Spinal cord (tissue), 9 donors: ENCODE measurements at regions not wholly inside any gene's neighbourhood (a gene's known extent, or its start where the extent isn't known, plus 50 kb on each side); places are given as distances from the start of the nearest gene placed in this dataset.

Experiments
- DNase-seq, 6 donors: peaks; one replicate each; pipeline versions ENCODE4 v3.0.0 to v3.0.0-alpha.2; 2013 to 2015; ENCODE audit warnings: low spot score in 6 of 6, low read depth in 4 of 6
- H3K27ac ChIP-seq: one replicate; pipeline ENCODE4 v1.5.1; 2013; ENCODE audit warnings: low read depth, low read length, control low read depth
- H3K27me3 ChIP-seq: one replicate; pipeline ENCODE4 v1.6.1; 2013; ENCODE audit warnings: low read length; ENCODE audit not compliant: control insufficient read depth, insufficient read depth
- H3K36me3 ChIP-seq: one replicate; pipeline ENCODE4 v1.6.1; 2013; ENCODE audit warnings: low read length; ENCODE audit not compliant: control insufficient read depth, insufficient read depth
- H3K4me1 ChIP-seq: one replicate; pipeline ENCODE4 v1.6.1; 2013; ENCODE audit warnings: low read length; ENCODE audit not compliant: control insufficient read depth, insufficient read depth
- H3K4me3 ChIP-seq: one replicate; pipeline ENCODE4 v1.5.1; 2013; ENCODE audit warnings: low read depth, low read length, control low read depth
- H3K9me3 ChIP-seq: one replicate; pipeline ENCODE4 v1.6.1; 2013; ENCODE audit warnings: low read length; ENCODE audit not compliant: control insufficient read depth, insufficient read depth
- WGBS: methylation state at CpG from one replicate; pipeline ENCODE4 v1.1.5; 2013; ENCODE audit warnings: missing lambda C conversion rate; ENCODE audit not compliant: insufficient coverage; 5-methylcytosine and 5-hydroxymethylcytosine counted together
- donor health status: healthy.

DNA sequence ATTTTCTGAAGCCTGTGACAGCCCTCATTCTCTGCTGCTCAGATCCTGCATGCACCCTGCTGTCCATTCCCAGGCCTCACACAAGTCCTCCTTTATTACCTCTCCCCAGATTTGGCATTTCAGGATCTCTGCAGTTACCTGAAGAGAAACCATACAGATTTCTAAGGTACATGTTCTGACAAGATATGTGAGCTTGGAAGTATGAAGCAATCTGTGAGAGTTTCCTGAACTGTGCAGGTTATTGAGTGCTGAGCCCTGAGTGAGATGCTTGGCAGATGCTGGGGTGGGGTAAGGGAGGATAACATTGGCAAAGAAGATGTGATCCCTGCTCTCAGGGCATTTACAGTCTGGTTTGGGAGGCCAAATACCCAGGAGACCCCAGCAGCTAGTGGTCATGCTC, 91.9 kb upstream of the EPCAM start:
- Histone ChIP-seq H3K36me3 (no peaks in the 10 kb centered on the region), H3K9me3 (no peaks in the 10 kb centered on the region), H3K27me3 (no peaks in the 10 kb centered on the region), H3K4me3 (no peak overlapping the region), H3K4me1 (peaks cover 18% of the 10 kb centered on the region), H3K27ac (no peak overlapping the region)
- DNase-seq: no peak

DNA sequence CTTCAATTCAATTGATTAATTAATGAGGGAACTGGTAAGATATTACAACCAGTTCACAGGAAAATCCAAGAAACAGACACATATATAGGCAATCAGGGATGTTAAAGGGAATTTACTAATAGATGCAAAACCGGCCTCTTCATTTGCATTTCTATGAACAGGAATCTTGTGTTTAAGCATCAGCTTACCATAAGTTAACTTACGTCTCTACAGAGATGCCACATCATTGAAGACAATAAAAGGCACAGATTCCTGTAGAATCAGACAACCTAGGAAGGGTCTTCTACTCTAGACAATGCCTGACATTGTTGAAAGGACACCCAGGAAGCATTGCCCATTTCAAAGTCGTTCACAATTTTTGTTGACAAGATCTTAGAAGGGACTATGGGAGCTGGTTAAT, 93.0 kb upstream of the EPCAM start:
- H3K9me3 ChIP-seq: no peaks in the 10 kb centered on the region
- no peaks in the 10 kb centered on the region for H3K36me3 ChIP-seq
- DNase-seq: no peak
- H3K4me3 ChIP-seq: no peak overlapping the region
- 75% methylated on average over 1 of the region's 3 CpGs for WGBS
- H3K27me3 ChIP-seq: no peaks in the 10 kb centered on the region
- peaks cover 24% of the 10 kb centered on the region for H3K4me1 ChIP-seq
- no peak overlapping the region for H3K27ac ChIP-seq

DNA sequence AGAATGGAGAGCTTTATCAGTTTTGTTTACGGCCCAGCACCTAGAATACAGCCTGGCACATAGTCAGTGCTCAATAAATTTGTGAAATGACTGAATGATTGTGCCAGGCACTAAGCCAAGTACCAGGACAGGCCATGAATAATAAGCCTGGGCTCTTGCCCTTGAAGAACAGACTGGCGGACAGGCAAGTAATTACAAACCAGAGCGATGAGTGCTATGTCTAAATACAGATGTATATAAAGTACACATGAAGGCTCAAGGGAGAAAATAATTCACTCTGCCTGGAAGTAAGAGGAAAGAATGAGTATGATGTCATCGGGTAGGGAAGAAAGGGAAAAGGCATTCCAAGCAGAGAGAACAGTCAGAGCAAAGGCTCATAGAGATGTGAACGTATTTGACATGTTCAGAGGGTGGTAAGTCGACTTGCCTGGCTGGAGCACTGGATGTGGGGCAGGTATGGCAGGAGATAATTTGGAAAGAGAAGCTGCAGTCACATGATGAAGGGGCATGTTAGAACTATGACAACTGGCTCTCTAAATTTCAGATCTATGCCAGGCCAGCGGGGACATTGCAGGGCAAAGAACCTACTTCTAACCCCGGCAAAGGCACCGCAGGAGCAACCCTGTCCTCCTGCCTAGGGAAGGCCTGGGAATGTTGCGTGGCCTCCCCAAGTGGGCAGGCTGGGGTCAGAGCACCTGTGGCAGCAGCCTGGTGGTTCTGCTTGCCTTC, 94.9 kb upstream of the EPCAM start:
- DNase-seq: peak in 2 of 6 donors; percentile 35 to 78
- H3K27ac ChIP-seq: peak overlapping the region; percentile 90
- WGBS: 71% methylated on average over 9 of the region's 10 CpGs

DNA sequence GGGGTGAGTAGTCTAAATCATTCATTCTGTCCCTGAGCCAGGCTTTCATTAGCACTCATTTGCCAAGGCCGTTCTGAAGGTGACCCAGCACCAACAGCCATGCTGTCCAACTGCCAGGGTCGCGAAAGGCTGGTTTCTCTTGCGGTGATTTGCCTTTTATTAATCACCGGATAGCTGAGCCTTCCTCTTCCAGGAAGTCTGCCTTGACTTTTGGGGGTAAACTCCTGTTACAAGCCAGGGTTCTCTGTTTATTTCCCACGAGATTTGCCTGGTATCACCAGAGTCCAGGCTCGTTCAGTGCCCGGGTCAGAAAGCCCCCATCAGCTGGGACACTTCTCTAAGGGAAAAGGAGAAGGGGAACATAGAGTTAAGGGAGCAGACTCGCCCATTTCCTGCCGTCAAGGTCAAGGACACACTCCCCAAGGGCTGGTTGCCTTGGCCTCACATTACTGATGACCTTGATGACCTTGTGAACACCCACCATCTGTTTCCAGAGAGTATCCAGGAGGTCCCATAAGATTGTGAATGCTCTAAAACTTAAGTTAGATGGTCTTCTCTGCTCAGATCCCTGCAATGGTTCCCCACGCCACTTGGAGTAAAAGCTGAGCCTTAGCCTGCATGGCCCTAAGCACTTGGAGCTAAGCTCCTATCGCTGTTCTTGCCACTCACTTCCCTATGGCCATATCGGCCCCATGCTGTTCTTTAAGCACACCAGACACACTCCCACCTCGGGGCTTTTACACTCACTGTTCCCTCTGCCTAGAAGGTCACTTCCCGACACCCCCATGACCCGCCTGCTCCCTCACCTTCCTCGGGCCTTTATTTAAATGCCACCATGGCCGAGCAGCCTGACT, 96.0 kb upstream of the EPCAM start:
- Histone ChIP-seq H3K4me3 (peak overlapping the region; percentile 38), H3K9me3 (no peaks in the 10 kb centered on the region), H3K4me1 (peaks cover 24% of the 10 kb centered on the region), H3K27ac (peak overlapping the region; percentile 90), H3K36me3 (no peaks in the 10 kb centered on the region), H3K27me3 (no peaks in the 10 kb centered on the region)
- no peak for DNase-seq
- WGBS: 77% methylated on average over 15 of the region's 18 CpGs

More for the DNA sequence above, 94.9 kb upstream of the EPCAM start:
- no peak overlapping the region for H3K4me3 ChIP-seq
- no peaks in the 10 kb centered on the region for H3K9me3 ChIP-seq
- H3K27me3 ChIP-seq: no peaks in the 10 kb centered on the region
- H3K4me1 ChIP-seq: peaks cover 24% of the 10 kb centered on the region
- no peaks in the 10 kb centered on the region for H3K36me3 ChIP-seq

DNA sequence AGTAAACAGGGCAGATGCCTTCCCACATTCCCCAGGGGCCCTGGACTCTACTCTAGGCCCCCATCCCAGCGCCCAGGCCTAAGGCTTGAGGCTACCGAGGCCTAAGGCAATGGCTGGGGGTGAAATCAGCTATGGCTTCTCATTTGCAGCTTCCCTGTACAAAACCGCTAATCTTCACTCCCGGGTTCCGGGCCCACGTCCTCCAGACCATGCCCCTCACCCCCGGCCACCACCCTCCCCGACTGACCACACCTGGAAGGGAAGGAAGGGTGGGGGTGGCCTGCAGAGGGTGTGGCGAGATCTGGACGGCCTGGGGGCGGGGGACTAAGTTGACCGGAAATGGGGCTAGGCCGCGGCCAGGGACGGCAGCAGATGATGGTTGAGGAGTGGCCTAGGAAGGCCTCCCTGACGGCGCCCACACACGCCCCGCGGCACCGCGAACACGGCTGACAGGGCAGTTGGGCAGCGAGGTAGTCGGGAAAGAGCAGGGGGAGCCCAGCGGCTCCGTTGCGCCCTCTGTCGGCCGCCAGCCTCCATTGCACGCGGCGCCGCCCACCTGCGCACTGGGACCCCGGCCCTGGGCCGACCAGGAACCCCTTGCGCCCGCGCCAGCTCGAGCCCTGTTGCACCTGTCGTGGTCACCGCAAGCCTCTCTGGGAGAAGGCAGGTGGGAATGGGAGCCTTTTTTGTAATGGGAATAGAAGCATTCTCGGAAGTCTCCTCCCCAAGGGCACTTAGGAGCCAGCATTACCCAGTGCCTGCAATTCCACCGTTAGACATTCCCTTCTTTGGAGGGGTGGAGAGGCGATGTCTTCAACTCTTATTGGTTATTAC, 95.9 kb upstream of the CALM2 start:
- Histone ChIP-seq H3K27me3 (no peaks in the 10 kb centered on the region), H3K4me3 (peak overlapping the region; percentile 38), H3K9me3 (no peaks in the 10 kb centered on the region), H3K4me1 (peaks cover 24% of the 10 kb centered on the region), H3K36me3 (no peaks in the 10 kb centered on the region), H3K27ac (peak overlapping the region; percentile 33)
- 7% methylated on average over 33 of the region's 46 CpGs for WGBS
- DNase-seq: peak in 2 of 6 donors; percentile 65 to 68

DNA sequence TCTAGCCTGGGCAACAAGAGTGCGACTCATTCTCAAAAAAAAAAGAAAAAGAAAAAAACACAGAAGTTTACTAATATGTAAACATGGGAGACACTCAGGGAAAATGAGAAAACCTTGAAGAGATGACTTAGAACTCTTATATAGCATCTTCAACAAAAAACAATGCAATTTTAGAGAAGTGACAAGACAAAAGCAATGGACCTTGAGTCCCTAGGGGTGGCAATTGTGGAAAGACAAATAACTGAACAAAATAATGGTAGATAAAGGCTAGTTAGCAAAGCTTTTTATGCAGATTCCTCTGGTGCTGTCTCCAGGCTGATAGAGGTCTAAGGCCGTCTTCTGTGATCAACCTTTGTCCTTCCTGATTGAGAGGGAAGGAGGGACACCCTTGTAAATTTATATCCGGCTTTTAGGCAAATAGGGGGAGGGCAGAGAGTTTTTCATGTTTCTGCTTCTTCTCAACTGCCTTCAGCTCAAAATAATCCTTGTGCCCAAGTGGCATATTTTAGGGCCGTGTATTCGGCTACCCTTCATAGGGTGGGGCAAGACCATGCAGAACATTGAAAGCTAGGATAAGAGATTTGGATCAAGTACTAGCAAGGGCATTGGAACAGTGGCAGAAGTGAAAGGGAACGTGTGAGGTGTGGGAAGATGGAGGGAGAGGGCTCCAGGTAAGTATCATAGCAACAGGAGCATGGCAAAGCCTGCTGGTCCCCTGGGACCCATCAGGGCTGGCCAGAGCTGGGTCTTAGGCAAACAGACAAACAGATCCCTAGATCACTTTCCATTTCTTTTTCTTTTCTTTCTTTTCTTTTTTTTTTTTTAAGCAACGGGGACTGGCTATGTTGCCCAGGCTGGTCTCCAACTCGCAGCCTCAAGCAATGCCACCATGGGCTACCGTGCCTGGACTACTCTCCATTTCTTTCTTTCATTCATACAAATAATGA, 95.0 kb upstream of the CALM2 start:
- no peak overlapping the region for H3K27ac ChIP-seq
- 89% methylated on average over 4 of the region's 9 CpGs for WGBS
- no peak overlapping the region for H3K4me3 ChIP-seq
- H3K9me3 ChIP-seq: no peaks in the 10 kb centered on the region
- H3K27me3 ChIP-seq: no peaks in the 10 kb centered on the region
- H3K36me3 ChIP-seq: no peaks in the 10 kb centered on the region
- DNase-seq: peak in 1 of 6 donors; percentile 25
- peaks cover 24% of the 10 kb centered on the region for H3K4me1 ChIP-seq

DNA sequence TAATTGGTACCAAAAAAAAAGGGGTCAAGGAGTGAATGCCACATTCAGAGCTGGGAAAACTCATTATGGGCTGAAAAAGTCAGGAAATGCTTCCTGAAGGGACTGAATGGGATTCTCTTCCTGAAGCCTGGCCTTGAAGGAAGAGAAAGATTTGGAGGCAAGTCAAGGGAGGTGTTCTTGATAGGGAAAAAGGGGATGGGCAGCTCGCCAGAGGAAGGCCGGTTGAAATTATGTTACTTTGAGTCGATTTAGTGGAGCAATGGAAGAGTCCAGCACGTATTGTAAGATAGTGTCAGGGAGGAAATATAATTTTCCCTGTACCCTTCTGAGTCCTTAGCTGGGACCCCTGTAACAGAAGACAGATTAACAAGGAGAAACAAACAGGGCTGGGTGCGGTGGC, 94.1 kb upstream of the CALM2 start:
- WGBS: 90% methylated on average over 4 of the region's 5 CpGs

DNA sequence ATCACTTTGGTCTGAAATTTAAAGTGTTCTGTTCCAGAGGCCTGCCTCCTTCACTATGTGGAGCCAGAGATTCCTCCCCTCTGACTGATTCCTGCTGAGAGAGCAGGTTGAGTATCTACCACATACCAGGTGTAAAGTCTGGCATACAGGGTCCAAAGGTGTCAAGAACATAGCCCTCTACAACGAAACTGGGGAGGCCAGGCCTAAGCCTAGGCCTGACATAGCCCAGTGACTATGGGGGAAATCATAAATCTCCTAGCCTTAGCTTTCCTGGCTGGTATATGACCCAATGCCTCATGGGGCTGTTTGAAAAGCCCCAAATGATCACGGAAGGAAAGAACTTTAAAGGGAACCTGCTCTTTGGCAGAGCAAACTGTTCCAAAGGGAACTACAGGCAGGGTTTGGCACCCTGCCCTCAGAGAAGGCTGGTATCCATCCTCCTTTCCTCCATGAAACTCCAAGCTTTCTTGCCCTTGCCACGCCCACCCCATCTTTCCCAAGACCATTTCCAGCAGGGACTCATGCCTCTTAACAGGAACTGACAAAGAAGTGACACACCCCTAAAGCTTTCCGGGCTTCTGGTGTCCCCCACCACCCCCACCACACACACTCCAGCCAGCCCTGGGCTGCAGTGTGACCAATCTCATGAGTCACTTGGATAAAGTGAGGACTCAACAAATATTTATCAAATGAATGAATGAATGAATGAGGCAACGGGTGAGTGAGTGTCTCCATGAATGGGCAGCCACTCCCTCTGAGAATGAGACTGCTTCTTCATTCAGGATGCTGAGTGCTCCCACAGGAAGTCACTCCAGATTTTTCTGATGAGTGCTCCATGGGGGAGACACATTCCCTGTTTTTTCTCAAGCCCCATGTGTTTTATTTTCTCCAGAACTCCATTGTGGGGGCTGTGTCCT, 93.3 kb upstream of the CALM2 start:
- no peaks in the 10 kb centered on the region for H3K36me3 ChIP-seq
- DNase-seq: no peak
- no peak overlapping the region for H3K27ac ChIP-seq
- H3K4me3 ChIP-seq: no peak overlapping the region
- no peaks in the 10 kb centered on the region for H3K27me3 ChIP-seq
- H3K9me3 ChIP-seq: no peaks in the 10 kb centered on the region
- WGBS: 55% methylated on average over 4 of the region's 5 CpGs
- H3K4me1 ChIP-seq: peaks cover 20% of the 10 kb centered on the region

More for the DNA sequence above, 94.1 kb upstream of the CALM2 start:
- Histone ChIP-seq H3K27ac (no peak overlapping the region), H3K4me1 (peaks cover 24% of the 10 kb centered on the region), H3K27me3 (no peaks in the 10 kb centered on the region), H3K4me3 (no peak overlapping the region), H3K9me3 (no peaks in the 10 kb centered on the region), H3K36me3 (no peaks in the 10 kb centered on the region)
- DNase-seq: no peak
